Muscle of leg (tissue), 3 donors: ENCODE measurements at regions not wholly inside any gene's neighbourhood (a gene's known extent, or its start where the extent isn't known, plus 50 kb on each side); places are given as distances from the start of the nearest gene placed in this dataset.
A peak's percentile ranks its signal among the peaks of the same experiment; 100 is the strongest.

Experiments
- DNase-seq: peaks from one replicate; pipeline ENCODE4 v3.0.0; 2013
- H3K27ac ChIP-seq: one replicate; pipeline ENCODE4 v1.5.1; 2013; ENCODE audit warnings: mild to moderate bottlenecking, low read length, control low read depth
- H3K27me3 ChIP-seq: one replicate; pipeline ENCODE4 v1.6.1; 2013; ENCODE audit warnings: low read length; ENCODE audit not compliant: control insufficient read depth, insufficient read depth
- H3K36me3 ChIP-seq: one replicate; pipeline ENCODE4 v1.6.1; 2013; ENCODE audit warnings: low read length; ENCODE audit not compliant: control insufficient read depth, insufficient read depth
- H3K4me1 ChIP-seq: one replicate; pipeline ENCODE4 v1.6.1; 2013; ENCODE audit warnings: low read length; ENCODE audit not compliant: control insufficient read depth, insufficient read depth
- H3K4me3 ChIP-seq: one replicate; pipeline ENCODE4 v1.5.1; 2013; ENCODE audit warnings: low read length, control low read depth
- H3K9me3 ChIP-seq: replicated peaks from 2 replicates; pipeline ENCODE4 v1.6.1; 2013; ENCODE audit warnings: low read depth, low read length; ENCODE audit not compliant: control insufficient read depth
- WGBS: methylation state at CpG from one replicate; pipeline ENCODE4 v1.1.5; 2013; ENCODE audit warnings: missing lambda C conversion rate; ENCODE audit not compliant: insufficient coverage; 5-methylcytosine and 5-hydroxymethylcytosine counted together

DNA sequence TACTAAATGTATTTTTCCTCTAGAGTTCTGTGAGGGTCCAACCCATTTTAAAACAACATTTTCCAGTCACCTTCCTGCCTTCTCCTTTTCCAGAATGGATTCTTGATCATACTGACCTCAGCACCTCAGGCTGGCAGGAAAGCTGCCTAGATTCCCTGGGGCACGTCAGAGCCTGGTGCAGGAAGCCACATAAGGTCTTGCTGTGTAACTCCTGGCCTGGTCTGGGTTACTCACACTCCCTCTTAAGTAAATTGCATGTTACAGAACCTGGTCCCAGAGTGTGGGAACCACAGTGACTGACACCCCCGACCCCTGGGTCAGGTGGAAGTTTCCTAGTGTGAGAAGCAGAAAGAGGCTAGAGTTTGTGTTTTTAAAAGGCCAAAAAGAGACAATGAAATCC, 209.8 kb downstream of the SPTSSA start:
- Histone ChIP-seq H3K36me3 (no peaks in the 10 kb centered on the region), H3K4me1 (peaks cover 7% of the 10 kb centered on the region), H3K4me3 (no peak overlapping the region), H3K27ac (peak overlapping the region; percentile 32), H3K9me3 (no peaks in the 10 kb centered on the region), H3K27me3 (no peaks in the 10 kb centered on the region)
- DNase-seq = no peak
- WGBS = 63% methylated on average over 1 of the region's 2 CpGs

- H3K27ac ChIP-seq = peak overlapping the region; percentile 32
- no peaks in the 10 kb centered on the region for H3K9me3 ChIP-seq
- peak; percentile 73 for DNase-seq
- H3K4me3 ChIP-seq = no peak overlapping the region
- WGBS = 35% methylated on average over 5 of the region's 6 CpGs
- peaks cover 7% of the 10 kb centered on the region for H3K4me1 ChIP-seq
- H3K27me3 ChIP-seq = no peaks in the 10 kb centered on the region
- H3K36me3 ChIP-seq = no peaks in the 10 kb centered on the region
Observed at GRCh38 chr14:34251662-34252061, 210.4 kb downstream of the SPTSSA start.

DNA sequence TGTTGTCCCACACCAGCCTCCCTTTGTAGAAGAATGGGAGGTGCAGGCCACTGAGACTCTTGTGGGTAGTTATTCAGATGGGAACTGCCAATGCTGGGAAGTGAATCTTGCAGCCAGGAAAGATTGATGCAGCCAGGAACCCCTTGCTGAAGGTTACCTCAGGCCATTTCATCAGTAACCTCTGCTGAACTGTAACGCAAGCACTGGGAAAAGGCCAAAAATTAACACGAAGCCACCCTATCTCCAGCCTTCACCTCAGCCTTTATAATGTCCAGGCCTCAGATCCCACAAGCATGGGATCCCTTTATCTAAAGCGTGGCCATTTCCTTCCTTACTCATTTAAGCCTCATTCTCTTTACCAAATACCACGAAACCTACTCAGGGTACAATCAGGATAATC, 211.1 kb downstream of the SPTSSA start:
- Histone ChIP-seq H3K27me3 (no peaks in the 10 kb centered on the region), H3K4me3 (no peak overlapping the region), H3K36me3 (no peaks in the 10 kb centered on the region), H3K27ac (no peak overlapping the region), H3K9me3 (no peaks in the 10 kb centered on the region), H3K4me1 (peaks cover 7% of the 10 kb centered on the region)
- no peak for DNase-seq
- WGBS = no CpG with 5 or more reads among the region's 4 CpGs

DNA sequence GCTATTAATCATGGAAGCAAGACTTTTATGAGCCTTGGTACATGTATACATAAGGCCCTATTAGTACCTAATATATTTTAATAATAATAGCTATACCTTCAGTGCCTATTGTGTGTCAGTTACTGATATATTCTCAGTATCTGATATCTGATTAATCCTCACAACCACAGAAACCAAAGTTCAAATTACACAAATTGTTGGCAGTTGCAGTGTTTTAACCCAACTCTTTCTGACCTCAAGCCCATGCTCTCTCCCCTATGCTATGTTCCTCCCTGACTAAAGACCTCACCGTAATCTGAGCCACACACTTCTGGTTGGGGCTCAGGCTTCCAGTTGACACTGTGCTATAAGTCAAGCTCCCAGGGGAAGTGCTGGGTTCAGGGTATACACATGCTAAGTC, 214.4 kb downstream of the SPTSSA start:
- no peaks in the 10 kb centered on the region for H3K36me3 ChIP-seq
- WGBS = no CpG with 5 or more reads among the region's 1 CpG
- H3K27me3 ChIP-seq = no peaks in the 10 kb centered on the region
- no peaks in the 10 kb centered on the region for H3K9me3 ChIP-seq
- DNase-seq = no peak
- H3K4me1 ChIP-seq = peaks cover 7% of the 10 kb centered on the region
- no peak overlapping the region for H3K4me3 ChIP-seq
- H3K27ac ChIP-seq = no peak overlapping the region

GRCh38 chr14:34246206-34246605, 215.8 kb downstream of the SPTSSA start:
- H3K9me3 ChIP-seq = no peaks in the 10 kb centered on the region
- no peak overlapping the region for H3K4me3 ChIP-seq
- H3K27ac ChIP-seq = no peak overlapping the region
- peaks cover 3% of the 10 kb centered on the region for H3K4me1 ChIP-seq
- 87% methylated on average over 4 of the region's 4 CpGs for WGBS
- H3K36me3 ChIP-seq = no peaks in the 10 kb centered on the region
- DNase-seq = no peak
- H3K27me3 ChIP-seq = no peaks in the 10 kb centered on the region

GRCh38 chr14:34243401-34243800, 218.6 kb downstream of the SPTSSA start:
- DNase-seq = no peak
- no CpG with 5 or more reads among the region's 2 CpGs for WGBS
- Histone ChIP-seq H3K4me3 (no peak overlapping the region), H3K27me3 (no peaks in the 10 kb centered on the region), H3K4me1 (no peaks in the 10 kb centered on the region), H3K9me3 (no peaks in the 10 kb centered on the region), H3K27ac (no peak overlapping the region), H3K36me3 (no peaks in the 10 kb centered on the region)

- no peaks in the 10 kb centered on the region for H3K27me3 ChIP-seq
- no CpG with 5 or more reads among the region's 1 CpG for WGBS
- no peak for DNase-seq
- H3K4me3 ChIP-seq = no peak overlapping the region
- no peaks in the 10 kb centered on the region for H3K36me3 ChIP-seq
- H3K9me3 ChIP-seq = no peaks in the 10 kb centered on the region
- no peak overlapping the region for H3K27ac ChIP-seq
- no peaks in the 10 kb centered on the region for H3K4me1 ChIP-seq
Observed at GRCh38 chr14:34243001-34243400, 219.0 kb downstream of the SPTSSA start.

DNA sequence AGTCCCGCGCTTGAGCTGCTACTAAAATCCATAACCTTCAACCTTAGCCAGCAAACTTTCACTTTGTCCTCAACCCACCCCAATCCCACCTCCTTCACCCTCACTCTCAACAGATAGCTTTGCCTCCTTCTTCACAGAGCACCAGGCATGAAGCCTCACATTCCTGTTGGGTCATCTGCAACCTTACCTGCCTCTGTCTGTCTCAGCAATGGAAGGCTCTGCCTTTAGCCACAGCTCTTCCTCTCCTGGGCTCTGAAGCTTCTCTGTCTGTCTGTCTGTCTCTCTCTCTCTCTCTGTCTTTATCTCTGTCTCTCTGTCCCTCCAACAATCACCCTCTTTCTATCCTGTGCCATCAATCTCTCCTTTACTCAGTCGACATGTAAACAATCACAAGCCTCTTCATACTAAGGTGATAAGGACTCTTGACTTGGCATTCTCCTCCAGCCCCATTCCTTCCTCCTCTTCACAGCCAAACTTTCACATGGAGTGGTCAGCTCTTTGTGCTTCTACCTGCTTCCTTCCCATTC, 220.8 kb downstream of the SPTSSA start:
- no peak overlapping the region for H3K4me3 ChIP-seq
- no peak for DNase-seq
- H3K9me3 ChIP-seq = no peaks in the 10 kb centered on the region
- no peaks in the 10 kb centered on the region for H3K27me3 ChIP-seq
- no peak overlapping the region for H3K27ac ChIP-seq
- peaks cover 1% of the 10 kb centered on the region for H3K4me1 ChIP-seq
- no peaks in the 10 kb centered on the region for H3K36me3 ChIP-seq
- WGBS = 75% methylated on average over 1 of the region's 3 CpGs

DNA sequence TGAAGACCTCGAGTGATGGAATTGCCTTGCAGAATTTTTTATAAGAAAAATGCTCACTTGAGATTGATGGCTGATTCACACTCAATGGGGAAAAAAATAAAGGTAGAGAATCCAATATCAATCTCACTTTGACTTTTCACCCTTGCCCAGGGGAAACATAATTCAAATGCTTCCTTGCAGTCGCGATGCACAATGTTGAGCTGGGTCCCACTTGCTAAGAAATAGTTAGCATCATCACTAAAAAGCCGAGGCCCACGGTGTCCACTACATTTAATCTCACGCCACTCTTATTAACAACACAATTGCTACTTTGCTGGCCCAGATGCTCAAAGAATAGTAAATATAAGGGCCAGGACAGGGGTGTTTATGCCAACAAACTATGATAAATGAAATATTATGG, 223.4 kb downstream of the SPTSSA start:
- no peak for DNase-seq
- Histone ChIP-seq H3K4me1 (peaks cover 18% of the 10 kb centered on the region), H3K4me3 (no peak overlapping the region), H3K9me3 (no peaks in the 10 kb centered on the region), H3K27ac (no peak overlapping the region), H3K27me3 (no peaks in the 10 kb centered on the region), H3K36me3 (no peaks in the 10 kb centered on the region)
- WGBS = no CpG with 5 or more reads among the region's 6 CpGs

GRCh38 chr14:34237677-34238076, 224.4 kb downstream of the SPTSSA start:
- Histone ChIP-seq H3K36me3 (no peaks in the 10 kb centered on the region), H3K27ac (no peak overlapping the region), H3K4me3 (no peak overlapping the region), H3K9me3 (no peaks in the 10 kb centered on the region), H3K27me3 (no peaks in the 10 kb centered on the region), H3K4me1 (peaks cover 23% of the 10 kb centered on the region)
- no peak for DNase-seq
- no CpG with 5 or more reads among the region's 2 CpGs for WGBS

- Histone ChIP-seq H3K27ac (no peak overlapping the region), H3K9me3 (no peaks in the 10 kb centered on the region), H3K36me3 (no peaks in the 10 kb centered on the region), H3K27me3 (no peaks in the 10 kb centered on the region), H3K4me3 (no peak overlapping the region), H3K4me1 (peaks cover 23% of the 10 kb centered on the region)
- no peak for DNase-seq
- no CpG with 5 or more reads among the region's 1 CpG for WGBS
Observed at GRCh38 chr14:34237081-34237480, 225.0 kb downstream of the SPTSSA start.
